Activated T-cell treated with anti-CD3 and anti-CD28 coated beads for 48 hours (primary cell): ENCODE measurements at regions not wholly inside any gene's neighbourhood (a gene's known extent, or its start where the extent isn't known, plus 50 kb on each side); places are given as distances from the start of the nearest gene placed in this dataset.

Experiments
- DNase-seq: peaks from one replicate; pipeline ENCODE4 v3.0.0-alpha.2; 2020; ENCODE audit warnings: low read depth

GRCh38 chr18:75586130-75586889 lies 158.8 kb upstream of the SMIM21 start:
- no peak for DNase-seq

GRCh38 chr18:75582940-75583339 lies 155.4 kb upstream of the SMIM21 start:
- no peak for DNase-seq

GRCh38 chr18:75582406-75582821 lies 154.9 kb upstream of the SMIM21 start:
- DNase-seq, result no peak

GRCh38 chr18:75581336-75582131 lies 154.0 kb upstream of the SMIM21 start:
- no peak for DNase-seq

GRCh38 chr18:75574187-75574586 lies 146.7 kb upstream of the SMIM21 start:
- no peak for DNase-seq

- DNase-seq, result no peak
Observed at GRCh38 chr18:75563150-75563549, 135.6 kb upstream of the SMIM21 start.

- no peak for DNase-seq
Observed at GRCh38 chr18:75562216-75562615, 134.7 kb upstream of the SMIM21 start.

GRCh38 chr18:75558790-75559189 lies 131.3 kb upstream of the SMIM21 start:
- DNase-seq, result no peak

- no peak for DNase-seq
Observed at GRCh38 chr18:75556841-75557240, 129.3 kb upstream of the SMIM21 start.

- DNase-seq, result no peak
Observed at GRCh38 chr18:75554644-75555185, 127.2 kb upstream of the SMIM21 start.

GRCh38 chr18:75554176-75554575 lies 126.7 kb upstream of the SMIM21 start:
- DNase-seq, result no peak

GRCh38 chr18:75553021-75553420 lies 125.5 kb upstream of the SMIM21 start:
- no peak for DNase-seq

- no peak for DNase-seq
Observed at GRCh38 chr18:75551071-75551470, 123.6 kb upstream of the SMIM21 start.

GRCh38 chr18:75548353-75548905 lies 120.9 kb upstream of the SMIM21 start:
- no peak for DNase-seq

GRCh38 chr18:75546964-75547363 lies 119.5 kb upstream of the SMIM21 start:
- no peak for DNase-seq

GRCh38 chr18:75545189-75545588 lies 117.7 kb upstream of the SMIM21 start:
- no peak for DNase-seq

- DNase-seq, result no peak
Observed at GRCh38 chr18:75544496-75544895, 117.0 kb upstream of the SMIM21 start.

- DNase-seq, result no peak
Observed at GRCh38 chr18:75544051-75544481, 116.6 kb upstream of the SMIM21 start.

GRCh38 chr18:75538727-75539126 lies 111.2 kb upstream of the SMIM21 start:
- no peak for DNase-seq

GRCh38 chr18:75533950-75534349 lies 106.4 kb upstream of the SMIM21 start:
- DNase-seq, result no peak

GRCh38 chr18:75533209-75533608 lies 105.7 kb upstream of the SMIM21 start:
- no peak for DNase-seq

- DNase-seq, result no peak
Observed at GRCh38 chr18:75531851-75532459, 104.5 kb upstream of the SMIM21 start.
